ENCODE measurements at regions not wholly inside any gene's neighbourhood (a gene's known extent, or its start where the extent isn't known, plus 50 kb on each side); places are given as distances from the start of the nearest gene placed in this dataset.

DNA sequence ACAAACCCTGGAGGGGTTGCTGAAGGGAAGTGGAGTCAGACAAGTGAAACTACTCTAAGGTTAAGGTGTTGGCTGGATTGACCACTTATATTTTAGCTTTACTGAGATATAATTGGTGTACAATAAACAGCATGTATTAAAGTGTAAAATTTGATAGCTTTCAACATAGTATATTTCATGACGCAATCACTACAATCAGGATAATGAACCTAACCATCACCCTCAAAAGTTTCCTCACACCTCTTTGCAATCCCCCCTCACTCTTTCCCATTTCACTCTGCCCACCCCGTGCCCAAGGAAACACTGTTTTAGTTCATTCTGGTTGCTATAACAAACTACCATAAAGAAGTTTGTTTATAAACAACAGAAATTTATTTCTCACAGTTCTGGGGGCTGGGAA, 508.0 kb downstream of the FGF9 start:
- Histone ChIP-seq H3K9ac (ENCODE audit: low read length) (no peak overlapping the region), H3K4me3 (replicated peaks in 1 of 2; ENCODE audit: low read depth in 1 of 2, low read length in 2 of 2) (no peak overlapping the region), H3K9me3 (ENCODE audit: control insufficient read depth in 1 of 2, insufficient read depth in 1 of 2, low read depth in 1 of 2, low read length in 2 of 2) (no peaks in the 10 kb centered on the region), H3K36me3 (ENCODE audit: control insufficient read depth in 1 of 2, insufficient read depth in 2 of 2, low read length in 2 of 2) (no peaks in the 10 kb centered on the region), H3K27ac (ENCODE audit: low read depth, low read length) (no peak overlapping the region), H4K20me1 (ENCODE audit: insufficient read depth) (no peaks in the 10 kb centered on the region), H3K9me2 (ENCODE audit: insufficient read depth) (no peaks in the 10 kb centered on the region), H3K79me2 (ENCODE audit: insufficient read depth, low read length) (no peaks in the 10 kb centered on the region), H3K4me2 (ENCODE audit: low read length) (no peak overlapping the region), H3K27me3 (ENCODE audit: insufficient read depth, low read length) (no peaks in the 10 kb centered on the region), H3K4me1 (ENCODE audit: control insufficient read depth in 1 of 2, insufficient read depth in 2 of 2, low read length in 2 of 2) (peaks cover under 1 to 3% of the 10 kb centered on the region in 2 experiments; a peak in 3 of 4 replicates), H2AFZ (ENCODE audit: low read depth, low read length, poor library complexity, severe bottlenecking) (no peak overlapping the region)
- DNase-seq (ENCODE audit: low read depth, low spot score) (no peak), ATAC-seq (no peak)
- TF ChIP-seq FOSL1 (IDR thresholded peaks at IDR 0.05; ENCODE audit: low read depth) (no peak), SRF (IDR thresholded peaks at IDR 0.05; ENCODE audit: low read depth) (no peak), ZNF274 (IDR thresholded peaks at IDR 0.05; ENCODE audit: low read depth, low read length) (no peak), POLR2AphosphoS5 (IDR thresholded peaks at IDR 0.05; ENCODE audit: low read depth, low read length) (no peak), RAD21 (IDR thresholded peaks at IDR 0.05; ENCODE audit: low read depth) (no peak), EZH2phosphoT487 (IDR thresholded peaks at IDR 0.05; ENCODE audit: borderline replicate concordance) (no peak), EGR1 (IDR thresholded peaks at IDR 0.05; ENCODE audit: low read depth) (no peak), ZFX (IDR thresholded peaks at IDR 0.05) (no peak), JUND (IDR thresholded peaks at IDR 0.05) (no peak)
- TF ChIP-seq, protein P1, sequence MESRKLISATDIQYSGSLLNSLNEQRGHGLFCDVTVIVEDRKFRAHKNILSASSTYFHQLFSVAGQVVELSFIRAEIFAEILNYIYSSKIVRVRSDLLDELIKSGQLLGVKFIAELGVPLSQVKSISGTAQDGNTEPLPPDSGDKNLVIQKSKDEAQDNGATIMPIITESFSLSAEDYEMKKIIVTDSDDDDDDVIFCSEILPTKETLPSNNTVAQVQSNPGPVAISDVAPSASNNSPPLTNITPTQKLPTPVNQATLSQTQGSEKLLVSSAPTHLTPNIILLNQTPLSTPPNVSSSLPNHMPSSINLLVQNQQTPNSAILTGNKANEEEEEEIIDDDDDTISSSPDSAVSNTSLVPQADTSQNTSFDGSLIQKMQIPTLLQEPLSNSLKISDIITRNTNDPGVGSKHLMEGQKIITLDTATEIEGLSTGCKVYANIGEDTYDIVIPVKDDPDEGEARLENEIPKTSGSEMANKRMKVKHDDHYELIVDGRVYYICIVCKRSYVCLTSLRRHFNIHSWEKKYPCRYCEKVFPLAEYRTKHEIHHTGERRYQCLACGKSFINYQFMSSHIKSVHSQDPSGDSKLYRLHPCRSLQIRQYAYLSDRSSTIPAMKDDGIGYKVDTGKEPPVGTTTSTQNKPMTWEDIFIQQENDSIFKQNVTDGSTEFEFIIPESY (IDR thresholded peaks at IDR 0.05; ENCODE audit: extremely low read depth, insufficient replicate concordance, low read length) = no peak
- ChIA-PET RAD21 (ENCODE audit: low non-redundant PET in 1 of 2, low total read pairs in 2 of 2, uncharacterized antibody in 2 of 2, unreplicated experiment in 2 of 2) (no interaction called here), CTCF (no interaction called here), POLR2A (no interaction called here)
- no TSS peak for BruUV-seq (replicated peaks)
- intact Hi-C loops (cut with micrococcal nuclease) = no loop called here

DNA sequence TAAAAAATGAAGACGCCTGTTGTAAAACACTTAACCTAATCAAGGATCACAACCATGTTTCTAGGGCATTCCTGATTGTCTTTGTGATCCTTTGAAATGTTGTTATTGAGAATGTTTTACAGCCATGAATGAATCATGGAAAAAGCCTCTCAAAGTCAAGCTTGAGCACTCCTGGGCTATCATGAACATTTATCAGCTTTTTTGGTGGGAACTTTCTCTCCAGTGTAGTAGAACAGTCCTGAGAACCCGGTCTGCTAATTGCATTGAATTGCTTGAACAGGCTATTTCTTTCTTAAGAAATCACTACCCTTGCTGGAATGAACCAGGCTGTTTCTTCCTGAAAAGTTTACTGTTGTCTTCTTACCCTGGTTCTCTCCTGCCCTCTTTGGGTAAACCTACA, 516.5 kb downstream of the FGF9 start:
- H3K9me3 ChIP-seq (ENCODE audit: control insufficient read depth in 1 of 2, insufficient read depth in 1 of 2, low read depth in 1 of 2, low read length in 2 of 2) = no peaks in the 10 kb centered on the region
- ChIA-PET RAD21 (ENCODE audit: low non-redundant PET in 1 of 2, low total read pairs in 2 of 2, uncharacterized antibody in 2 of 2, unreplicated experiment in 2 of 2) (no interaction called here), CTCF (no interaction called here)

More for the DNA sequence above, 516.5 kb downstream of the FGF9 start:
- no TSS peak for BruUV-seq (replicated peaks)
- Histone ChIP-seq H4K20me1 (ENCODE audit: insufficient read depth) (no peaks in the 10 kb centered on the region), H3K9me2 (ENCODE audit: insufficient read depth) (no peaks in the 10 kb centered on the region), H3K9ac (ENCODE audit: low read length) (no peak overlapping the region), H3K4me3 (replicated peaks in 1 of 2; ENCODE audit: low read depth in 1 of 2, low read length in 2 of 2) (no peak overlapping the region), H3K4me1 (ENCODE audit: control insufficient read depth in 1 of 2, insufficient read depth in 2 of 2, low read length in 2 of 2) (no peaks in the 10 kb centered on the region), H3K4me2 (ENCODE audit: low read length) (no peak overlapping the region), H3K27me3 (ENCODE audit: insufficient read depth, low read length) (no peaks in the 10 kb centered on the region), H3K36me3 (ENCODE audit: control insufficient read depth in 1 of 2, insufficient read depth in 2 of 2, low read length in 2 of 2) (no peaks in the 10 kb centered on the region), H3K27ac (ENCODE audit: low read depth, low read length) (no peak overlapping the region), H3K79me2 (ENCODE audit: insufficient read depth, low read length) (no peaks in the 10 kb centered on the region), H2AFZ (ENCODE audit: low read depth, low read length, poor library complexity, severe bottlenecking) (no peak overlapping the region)
- TF ChIP-seq SIN3A (IDR thresholded peaks at IDR 0.05; ENCODE audit: low read depth) = no peak
- no peak for DNase-seq (ENCODE audit: low read depth, low spot score)
- POLR2A ChIA-PET = no interaction called here
- no peak for ATAC-seq
- intact Hi-C loops (cut with micrococcal nuclease) = no loop called here

Measured in HCT116 (cell line).